Endothelial cell (in vitro differentiated cells): ENCODE measurements at regions not wholly inside any gene's neighbourhood (a gene's known extent, or its start where the extent isn't known, plus 50 kb on each side); places are given as distances from the start of the nearest gene placed in this dataset.

Experiments used
- DNase-seq: peaks from one replicate; pipeline ENCODE4 v3.0.0; 2021; ENCODE audit warnings: low spot score
- H3K27ac Mint-ChIP-seq: one replicate; pipeline ENCODE4 v1.8.0; 2021; ENCODE audit warnings: mixed read lengths, inconsistent platforms; ENCODE audit not compliant: unreplicated experiment
- H3K27me3 Mint-ChIP-seq: one replicate; pipeline ENCODE4 v1.8.0; 2021; ENCODE audit warnings: mild to moderate bottlenecking, moderate library complexity, mixed read lengths, inconsistent platforms; ENCODE audit not compliant: unreplicated experiment
- H3K36me3 Mint-ChIP-seq: one replicate; pipeline ENCODE4 v1.8.0; 2021; ENCODE audit warnings: mild to moderate bottlenecking, low read depth, mixed read lengths, inconsistent platforms; ENCODE audit not compliant: unreplicated experiment
- H3K4me1 Mint-ChIP-seq: one replicate; pipeline ENCODE4 v1.8.0; 2021; ENCODE audit warnings: mild to moderate bottlenecking, mixed read lengths, inconsistent platforms; ENCODE audit not compliant: unreplicated experiment
- H3K4me3 Mint-ChIP-seq: one replicate; pipeline ENCODE4 v1.8.0; 2021; ENCODE audit warnings: mild to moderate bottlenecking, mixed read lengths, inconsistent platforms; ENCODE audit not compliant: unreplicated experiment
- H3K9me3 Mint-ChIP-seq: one replicate; pipeline ENCODE4 v1.8.0; 2021; ENCODE audit warnings: mixed read lengths, inconsistent platforms; ENCODE audit not compliant: unreplicated experiment
- CTCF ChIP-seq: fragments of 200-600 bp; sonication (generic); IDR thresholded peaks from one replicate; pipeline ENCODE4 v1.5.0; 2021; ENCODE audit warnings: antibody characterized with exemption; ENCODE audit not compliant: unreplicated experiment

DNA sequence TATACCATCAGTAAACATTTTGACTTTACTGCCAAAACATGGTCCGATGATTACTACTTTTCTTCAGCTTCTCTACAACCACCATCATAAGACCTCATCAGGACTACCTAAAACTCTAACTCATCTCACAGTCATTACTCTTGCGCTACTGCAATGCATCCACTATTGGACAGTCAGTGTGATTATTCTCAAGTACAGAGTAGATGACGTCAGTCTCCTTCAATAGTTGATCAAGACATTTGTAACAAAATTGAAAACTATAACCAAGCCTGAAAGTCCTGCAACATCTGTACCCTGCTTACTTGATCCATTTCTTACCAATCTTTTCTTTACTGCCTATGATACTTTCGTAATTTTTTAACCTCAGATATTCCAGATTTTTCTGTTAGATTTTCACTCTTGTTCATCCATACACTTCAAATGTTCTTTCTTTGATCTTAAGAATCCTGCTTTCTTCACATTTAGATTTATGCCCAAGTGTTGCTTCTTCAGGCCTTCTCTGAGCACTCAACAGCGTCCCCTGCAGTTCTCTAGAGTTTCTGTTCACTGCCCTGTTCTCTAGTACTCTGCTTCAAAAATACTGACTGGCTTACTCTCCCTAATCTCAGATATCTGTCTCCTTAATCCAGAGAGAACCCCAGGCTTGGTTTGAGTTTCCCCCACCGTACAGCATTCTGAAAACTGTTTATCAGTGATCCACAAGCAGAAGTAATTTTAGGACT, 1517.6 kb downstream of the STIM2 start:
- no peak for TF ChIP-seq CTCF
- DNase-seq = no peak
- no peaks in the 10 kb centered on the region for H3K9me3 Mint-ChIP-seq
- H3K27me3 Mint-ChIP-seq = no peaks in the 10 kb centered on the region
- H3K4me1 Mint-ChIP-seq = no peaks in the 10 kb centered on the region
- H3K27ac Mint-ChIP-seq = no peak overlapping the region
- no peak overlapping the region for H3K4me3 Mint-ChIP-seq
- no peaks in the 10 kb centered on the region for H3K36me3 Mint-ChIP-seq

GRCh38 chr4:28385801-28386200, 1525.2 kb downstream of the STIM2 start:
- Mint-ChIP-seq H3K27me3 (no peaks in the 10 kb centered on the region), H3K36me3 (no peaks in the 10 kb centered on the region)

GRCh38 chr4:28386776-28387175, 1526.1 kb downstream of the STIM2 start:
- Mint-ChIP-seq H3K4me1 (no peaks in the 10 kb centered on the region), H3K4me3 (no peak overlapping the region), H3K27ac (no peak overlapping the region), H3K27me3 (no peaks in the 10 kb centered on the region), H3K36me3 (no peaks in the 10 kb centered on the region), H3K9me3 (no peaks in the 10 kb centered on the region)
- TF ChIP-seq CTCF = no peak
- DNase-seq = no peak

More at GRCh38 chr4:28385801-28386200, 1525.2 kb downstream of the STIM2 start:
- Mint-ChIP-seq H3K4me3 (no peak overlapping the region), H3K27ac (no peak overlapping the region), H3K9me3 (no peaks in the 10 kb centered on the region), H3K4me1 (no peaks in the 10 kb centered on the region)
- no peak for TF ChIP-seq CTCF
- DNase-seq = no peak

DNA sequence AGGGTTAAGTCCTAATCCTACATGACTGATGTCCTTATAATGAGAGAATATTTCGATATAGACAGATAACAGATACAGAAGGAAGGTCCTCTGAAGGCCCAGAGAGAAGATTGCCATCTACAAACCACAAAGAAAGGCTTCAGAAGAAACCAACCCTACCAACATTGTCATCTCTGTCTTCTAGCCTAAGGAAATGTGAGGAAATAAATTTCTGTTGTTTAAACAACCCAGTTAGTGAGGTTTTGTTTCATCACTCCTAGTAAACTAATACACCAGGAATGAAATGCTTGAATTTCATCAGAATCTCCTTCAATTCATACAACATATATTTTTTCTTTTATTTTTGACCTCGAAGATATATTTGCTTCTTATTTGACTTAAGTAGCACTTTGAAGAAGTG, 1527.8 kb downstream of the STIM2 start:
- Mint-ChIP-seq H3K9me3 (no peaks in the 10 kb centered on the region), H3K4me3 (no peak overlapping the region), H3K36me3 (no peaks in the 10 kb centered on the region), H3K27me3 (no peaks in the 10 kb centered on the region), H3K27ac (no peak overlapping the region), H3K4me1 (no peaks in the 10 kb centered on the region)
- no peak for TF ChIP-seq CTCF
- DNase-seq = no peak

- H3K4me1 Mint-ChIP-seq = no peaks in the 10 kb centered on the region
- no peak for TF ChIP-seq CTCF
- no peaks in the 10 kb centered on the region for H3K36me3 Mint-ChIP-seq
- DNase-seq = no peak
- H3K27ac Mint-ChIP-seq = no peak overlapping the region
- no peaks in the 10 kb centered on the region for H3K27me3 Mint-ChIP-seq
- H3K4me3 Mint-ChIP-seq = no peak overlapping the region
- H3K9me3 Mint-ChIP-seq = no peaks in the 10 kb centered on the region
Observed at GRCh38 chr4:28391877-28392276, 1531.2 kb downstream of the STIM2 start.
